Adrenal gland (tissue), 5 donors: ENCODE measurements at regions not wholly inside any gene's neighbourhood (a gene's known extent, or its start where the extent isn't known, plus 50 kb on each side); places are given as distances from the start of the nearest gene placed in this dataset.

Experiments used
- CTCF ChIP-seq, 6 experiments: fragments of 450-650 bp in 4 of 6; fragments of 200-600 bp in 2 of 6; sonication (generic) in 1 of 6; IDR thresholded peaks; 1 replicate in 5 of 6; 2 replicates in 1 of 6; pipeline versions ENCODE4 v1.5.1 to v1.8.0; 2016 to 2021; ENCODE audit warnings: antibody characterized with exemption in 6 of 6, mild to moderate bottlenecking in 2 of 6, moderate library complexity in 1 of 6
- POLR2A ChIP-seq, 2 donors: fragments of 450-650 bp; IDR thresholded peaks; one replicate each; pipeline ENCODE4 v1.6.1; 2017; ENCODE audit warnings: antibody characterized with exemption in 2 of 2, mild to moderate bottlenecking in 2 of 2, moderate library complexity in 1 of 2
- donor health status: DM: no; HTN: no; CAD: no.

DNA sequence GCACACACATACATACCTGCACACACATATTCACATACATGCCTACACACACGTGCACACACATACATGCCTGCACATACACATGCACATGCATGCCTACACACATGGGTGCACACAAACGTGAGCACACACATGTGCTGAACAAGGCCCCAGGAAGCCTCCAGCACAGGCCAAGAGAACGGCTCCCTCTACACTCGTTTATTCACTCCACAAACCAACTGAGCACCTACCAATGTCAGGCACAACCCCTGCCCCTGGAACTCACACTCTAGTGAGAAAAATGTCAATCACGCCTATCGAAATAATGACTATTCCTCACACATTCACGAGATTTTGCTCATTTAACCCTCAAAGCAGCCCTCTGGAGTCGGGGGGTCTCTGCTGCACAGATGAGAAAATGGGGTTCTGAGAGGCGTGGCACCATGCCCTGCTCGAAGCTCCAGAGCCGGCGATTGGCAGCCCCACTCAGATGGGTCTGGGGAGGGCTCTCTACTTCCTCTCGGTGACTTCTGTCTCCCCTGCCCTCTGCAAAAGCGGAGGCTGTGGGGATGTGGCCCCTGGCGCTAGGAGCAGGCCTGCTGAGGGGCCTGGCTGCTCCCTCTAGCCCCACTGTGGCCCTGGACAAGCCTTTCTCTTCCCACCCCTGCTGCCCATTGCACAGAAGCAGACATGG lies 90.2 kb upstream of the RUNX3 start:
- TF ChIP-seq CTCF (IDR thresholded peaks at IDR 0.05) (no peak), POLR2A (IDR thresholded peaks at IDR 0.05) (no peak)
